Mammary epithelial cell (primary cell): ENCODE measurements at regions not wholly inside any gene's neighbourhood (a gene's known extent, or its start where the extent isn't known, plus 50 kb on each side); places are given as distances from the start of the nearest gene placed in this dataset.

Source experiments
- CTCF ChIP-seq, 2 donors: IDR thresholded peaks in 1 of 2; conservative IDR thresholded peaks in 1 of 2; 2 replicates each; pipeline ENCODE4 v1.5.1; 2011 to 2012; ENCODE audit warnings: inconsistent platforms in 2 of 2, low read length in 2 of 2, mild to moderate bottlenecking in 2 of 2, control low read depth in 1 of 2, low read depth in 1 of 2; ENCODE audit not compliant: insufficient read depth in 1 of 2; ENCODE audit errors: extremely low read depth in 1 of 2
- EZH2 ChIP-seq: IDR thresholded peaks from 2 replicates; pipeline ENCODE4 v1.6.1; 2012; ENCODE audit warnings: low read length, inconsistent platforms, borderline replicate concordance

DNA sequence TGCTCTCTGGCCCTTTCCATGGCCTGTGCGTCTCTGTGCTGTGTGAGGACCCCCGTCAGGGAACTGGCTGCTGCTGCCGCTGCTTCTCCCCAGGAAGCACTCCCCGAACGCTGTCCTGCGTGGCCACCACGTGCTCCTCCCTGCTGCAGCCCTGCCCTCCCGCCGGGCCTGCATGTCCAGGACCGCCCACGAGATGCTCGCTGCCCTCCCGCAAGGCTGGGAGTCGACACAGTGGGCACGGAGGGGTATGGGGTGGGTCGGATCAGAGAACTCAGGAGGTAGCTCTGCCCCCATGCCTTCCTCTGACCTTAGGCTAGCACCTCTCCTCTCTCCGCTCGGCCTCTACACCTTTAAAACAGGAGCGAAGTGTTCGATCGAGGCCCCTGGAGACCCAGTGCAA lies 171.9 kb upstream of the AJAP1 start:
- TF ChIP-seq CTCF (conservative IDR thresholded peaks at IDR 0.05 in 1 of 2, IDR thresholded peaks at IDR 0.05 in 1 of 2; ENCODE audit: extremely low read depth in 1 of 2, insufficient read depth in 1 of 2, low read depth in 1 of 2, low read length in 2 of 2) (no peak), EZH2 (no peak)
